COR-L47 (cell line): ENCODE measurements at regions not wholly inside any gene's neighbourhood (a gene's known extent, or its start where the extent isn't known, plus 50 kb on each side); places are given as distances from the start of the nearest gene placed in this dataset.

Source experiments
- DNase-seq: peaks from one replicate; lab custom pipeline; 2025; lab: John Stamatoyannopoulos, UW

DNA sequence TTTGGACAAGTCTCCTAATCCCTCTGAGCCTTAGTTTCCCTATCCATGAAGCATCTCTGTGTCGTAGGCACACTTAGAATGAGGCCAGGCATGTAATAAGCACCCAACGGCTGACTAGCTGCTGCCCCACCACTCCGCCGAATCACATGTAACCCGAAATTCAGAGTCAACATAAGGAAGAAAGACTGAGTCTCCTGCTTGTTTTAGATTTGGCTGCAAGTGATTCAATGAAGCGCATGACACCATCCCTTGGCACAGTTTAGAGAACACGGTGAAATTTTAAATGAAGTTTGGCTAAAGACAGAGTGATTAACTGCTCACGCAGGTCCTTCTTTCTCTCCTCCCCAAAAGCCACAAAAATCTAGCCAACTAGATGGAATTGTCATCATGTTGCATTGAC lies 279.2 kb downstream of the TLE3 start:
- DNase-seq: no peak

DNA sequence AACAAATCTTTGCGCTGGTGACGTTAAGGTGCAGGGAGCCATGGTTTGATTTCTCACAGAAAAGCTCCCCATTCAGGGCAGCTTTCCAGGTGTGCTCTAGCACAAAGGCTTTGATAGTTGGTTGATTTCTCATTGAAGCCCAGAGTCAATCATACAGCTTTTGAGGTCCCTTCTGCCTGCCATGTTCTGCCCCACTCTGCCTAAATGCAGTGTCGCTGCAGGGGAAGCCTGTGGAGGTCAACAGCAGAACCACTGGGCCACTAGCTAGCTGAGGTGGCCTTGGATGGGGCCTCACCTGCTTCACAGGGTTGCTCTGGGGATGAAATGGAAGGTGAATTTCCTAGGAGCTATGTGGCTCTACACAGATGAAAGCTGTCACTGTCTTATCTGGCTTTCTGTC lies 278.3 kb downstream of the TLE3 start:
- DNase-seq: no peak

DNA sequence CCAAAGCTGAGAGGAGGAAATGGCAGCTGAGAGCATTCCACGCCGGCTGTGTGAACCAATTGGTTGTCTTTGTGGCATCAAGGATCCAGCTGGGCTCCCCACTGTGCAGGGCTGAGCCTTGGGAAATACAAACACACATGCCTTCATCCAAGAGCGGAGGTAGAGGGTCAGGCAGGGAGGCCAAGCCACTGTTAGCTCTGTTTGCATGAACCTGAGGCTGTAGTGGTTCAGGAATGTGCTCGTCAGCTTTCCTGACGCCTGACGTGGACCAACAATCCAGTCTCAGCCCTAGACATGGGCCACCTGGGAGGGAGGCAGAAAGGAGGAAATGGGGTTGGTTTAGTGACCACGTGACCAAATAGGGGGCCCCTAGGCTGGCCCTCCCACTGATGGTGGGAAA lies 276.9 kb downstream of the TLE3 start:
- DNase-seq: no peak

DNA sequence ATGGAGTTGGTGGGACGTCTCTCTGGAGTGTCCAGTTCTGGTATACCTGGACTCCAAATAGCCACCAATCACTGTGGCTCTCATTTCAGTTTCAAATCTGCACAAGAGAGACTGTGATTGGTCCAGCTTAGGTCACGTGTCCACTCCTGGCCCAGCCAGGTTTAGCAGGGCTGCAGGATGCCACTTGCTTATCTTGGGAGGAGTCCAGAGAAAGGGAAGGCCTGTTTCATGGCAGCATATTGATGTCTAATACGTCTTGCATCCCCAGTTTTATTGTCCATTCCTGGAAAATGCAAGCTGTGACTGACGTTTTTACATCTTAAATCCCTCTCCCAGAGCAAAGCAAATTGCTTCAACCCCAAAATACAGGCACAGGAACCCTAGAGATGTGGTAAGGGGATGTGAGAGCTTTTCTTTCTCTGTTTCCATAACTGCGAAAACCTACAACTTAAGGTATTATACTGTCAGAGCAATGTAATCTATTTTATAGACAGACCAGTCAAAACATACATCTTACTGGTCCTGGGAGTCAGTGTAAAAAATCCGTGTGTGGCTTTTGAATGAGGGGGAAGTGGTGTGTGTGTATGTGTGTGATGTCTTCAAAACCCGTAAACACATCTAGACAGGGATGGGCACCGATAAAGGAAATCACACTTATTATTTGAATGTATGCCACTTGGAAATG lies 274.4 kb downstream of the TLE3 start:
- DNase-seq: no peak

DNA sequence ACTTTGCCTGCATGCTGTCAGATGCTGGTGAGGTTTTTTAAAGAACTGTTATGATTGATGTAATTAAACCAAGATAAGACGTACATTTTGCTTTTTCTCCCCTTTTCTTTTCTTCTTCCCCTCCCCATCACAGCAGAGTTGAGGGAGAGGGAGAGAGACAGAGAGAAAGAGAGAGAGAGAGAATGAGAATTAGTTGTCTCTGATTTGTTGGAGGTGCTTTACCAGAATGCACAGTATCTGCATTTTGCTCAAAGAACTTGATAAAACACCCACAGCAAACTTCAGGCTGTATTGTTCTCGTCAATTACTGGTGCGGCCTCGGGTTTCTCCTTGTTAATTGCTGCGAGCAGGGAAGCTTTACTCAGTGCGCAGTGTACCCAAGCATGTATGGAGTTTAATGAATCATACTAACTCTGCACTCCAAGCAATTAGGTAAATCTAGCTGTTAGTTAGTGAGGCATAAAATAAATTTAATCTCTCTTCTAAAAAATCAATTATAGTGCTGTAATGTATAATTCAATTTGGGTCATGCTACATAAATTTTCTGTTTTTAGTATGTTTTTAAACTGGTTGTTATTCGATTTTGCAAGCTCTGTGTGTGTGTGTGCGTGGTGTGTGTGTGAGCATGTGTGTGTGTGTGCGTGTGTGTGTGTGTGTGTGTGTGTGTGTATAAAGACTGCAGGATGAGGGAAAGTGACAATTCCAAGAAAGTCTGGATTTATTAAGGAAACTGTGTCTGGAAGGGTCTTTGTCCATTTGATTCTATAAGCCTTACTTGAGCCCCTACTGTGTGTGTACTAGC lies 273.4 kb downstream of the TLE3 start:
- DNase-seq: no peak

DNA sequence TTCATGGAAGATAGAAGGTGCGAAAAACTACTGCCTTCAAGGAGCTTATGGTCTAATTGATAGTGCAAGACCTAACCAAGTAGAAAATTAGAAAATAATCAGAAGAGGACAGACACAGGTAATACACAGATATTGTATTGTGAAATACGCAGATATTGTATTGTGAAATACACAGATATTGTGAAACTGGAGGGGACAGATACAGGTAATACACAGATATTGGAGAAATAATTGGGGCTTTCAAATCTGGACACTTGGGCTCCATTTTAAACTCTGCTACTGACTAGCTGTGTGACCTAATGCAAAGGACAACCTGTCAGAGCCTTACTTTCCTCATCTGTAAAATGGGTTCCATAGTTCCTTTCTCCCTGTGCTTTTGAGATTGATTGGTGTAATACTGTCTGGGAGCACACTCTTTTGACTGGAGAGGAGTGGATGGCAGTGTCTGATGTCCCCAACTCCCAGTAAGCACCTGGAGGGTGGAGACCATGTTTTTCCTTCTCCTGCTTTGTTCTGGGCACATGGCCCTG lies 272.8 kb downstream of the TLE3 start:
- DNase-seq: no peak

DNA sequence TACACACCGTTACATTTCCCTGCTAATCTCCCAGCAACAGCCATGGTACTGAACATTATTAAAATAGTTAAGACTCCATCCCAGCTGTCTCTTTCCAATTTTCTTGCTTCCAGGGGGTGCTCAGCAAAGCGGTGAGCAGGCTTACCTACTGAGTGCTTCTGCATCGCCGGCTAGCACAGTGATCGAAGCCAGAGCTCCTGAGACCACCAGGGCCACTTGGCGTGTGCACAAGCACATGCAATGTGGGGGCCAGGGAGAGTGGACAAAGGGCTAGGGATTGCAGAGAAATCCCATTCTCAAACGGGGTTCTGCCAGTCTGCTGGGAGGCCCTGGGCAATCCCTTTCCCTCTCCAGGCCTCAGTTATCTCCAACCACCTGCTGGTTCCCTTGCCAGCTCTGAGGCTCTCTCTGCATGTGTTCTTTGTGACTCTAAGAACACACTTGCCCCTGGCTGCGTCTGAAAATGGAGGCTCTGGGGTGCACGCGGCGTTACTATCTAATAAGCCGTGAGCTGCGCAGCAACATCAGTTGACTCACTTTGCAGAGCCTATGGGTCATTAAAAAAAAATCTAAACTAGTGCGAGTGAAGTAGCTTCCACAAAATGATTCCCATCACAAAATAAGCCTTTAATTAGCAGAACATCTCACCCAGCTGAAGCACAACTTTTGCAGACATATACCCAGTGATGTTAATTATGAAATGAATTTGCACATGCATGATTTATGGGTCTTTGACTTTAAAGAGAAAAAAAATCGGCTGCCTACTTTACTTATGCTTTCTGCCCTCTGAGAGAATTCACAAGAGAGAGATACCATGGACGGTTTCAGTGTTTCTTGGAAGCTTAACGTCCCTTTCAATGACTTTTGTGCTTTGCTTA lies 271.5 kb downstream of the TLE3 start:
- DNase-seq: peak; percentile 79

DNA sequence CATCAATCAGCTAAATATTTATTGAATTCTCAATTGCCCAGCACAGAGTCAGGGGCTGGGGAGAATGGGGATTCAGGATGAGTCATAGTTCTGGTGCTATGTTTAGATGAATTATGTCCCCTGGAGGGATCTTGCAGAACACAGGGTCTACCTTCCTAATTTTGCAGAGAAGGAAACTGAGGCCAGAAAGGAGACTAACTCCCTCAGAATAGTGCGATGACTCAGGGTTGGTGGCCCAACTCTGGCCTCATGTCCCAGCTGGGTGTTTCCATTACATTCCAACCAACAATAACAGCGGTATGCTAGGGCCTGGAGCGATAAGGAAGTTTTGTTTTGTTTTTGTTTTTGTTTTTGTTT lies 270.9 kb downstream of the TLE3 start:
- DNase-seq: no peak

DNA sequence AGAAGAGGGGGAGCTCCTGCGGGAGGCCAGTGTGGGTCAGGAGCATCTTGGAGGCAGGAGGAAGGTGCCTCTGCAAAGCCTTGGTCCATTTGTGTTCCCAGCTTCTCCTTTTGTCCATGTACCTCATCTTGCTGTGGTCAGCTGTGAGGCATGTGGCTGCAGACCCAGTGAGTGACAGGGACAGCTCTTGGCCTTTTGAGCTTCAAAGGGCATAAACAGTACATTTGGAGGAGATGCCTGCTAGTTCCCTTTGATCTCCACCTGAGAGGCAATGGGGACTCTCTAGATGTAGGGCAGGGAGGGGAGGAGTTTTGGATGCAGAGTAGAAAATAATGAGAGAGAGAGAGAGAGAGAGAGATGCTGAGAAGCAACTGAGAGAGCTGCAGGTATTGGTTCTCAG lies 270.0 kb downstream of the TLE3 start:
- no peak for DNase-seq

DNA sequence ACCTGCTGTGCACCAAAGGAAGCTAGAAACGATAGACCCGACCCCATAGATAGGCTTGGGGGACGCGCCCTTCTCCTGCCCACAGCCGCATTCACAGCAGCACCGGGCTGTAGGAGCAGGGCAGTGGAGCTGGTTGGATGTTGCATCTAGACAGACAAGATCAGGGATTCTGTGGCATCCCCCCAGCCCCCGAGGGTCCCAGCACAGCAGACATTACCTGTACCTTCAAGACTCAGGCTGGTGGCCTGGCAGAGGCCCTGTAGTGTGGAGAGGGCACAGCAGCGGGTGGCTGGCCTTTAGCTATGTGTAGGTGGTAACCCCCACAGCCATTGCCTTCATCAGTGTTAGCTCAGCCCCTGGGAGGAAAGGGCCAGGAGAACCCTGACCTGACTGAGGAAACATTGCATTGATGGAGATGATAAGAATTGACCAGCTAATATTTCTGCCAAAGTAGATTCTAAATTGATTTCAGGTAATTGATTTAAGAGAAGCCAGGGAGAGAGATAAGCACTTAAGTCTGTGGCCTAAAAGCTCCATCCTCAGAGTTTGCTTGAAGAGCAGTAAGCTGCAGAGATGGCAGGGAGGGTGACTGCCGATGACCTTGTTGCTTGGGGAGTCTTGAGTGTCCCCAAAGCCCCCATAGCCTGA lies 269.4 kb downstream of the TLE3 start:
- no peak for DNase-seq

DNA sequence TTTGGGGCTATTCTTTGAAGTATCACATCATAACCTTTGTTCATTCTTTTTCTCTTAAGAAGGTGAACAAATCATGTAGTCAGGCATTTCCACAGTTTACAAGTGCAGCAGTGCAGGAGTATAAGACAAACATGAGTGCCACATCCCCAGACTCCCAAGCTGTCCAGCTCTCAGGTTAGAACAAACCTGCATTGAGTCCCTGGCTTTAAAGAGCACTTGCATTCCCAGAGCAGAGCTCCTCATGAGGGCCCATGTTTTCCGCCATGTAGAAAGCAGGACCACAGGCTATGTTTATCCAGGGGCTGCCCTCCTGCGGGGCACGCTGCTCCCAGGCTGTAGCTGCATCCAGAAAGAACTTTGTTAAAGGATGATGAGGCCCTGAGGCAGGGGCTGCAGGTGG lies 267.7 kb downstream of the TLE3 start:
- no peak for DNase-seq

DNA sequence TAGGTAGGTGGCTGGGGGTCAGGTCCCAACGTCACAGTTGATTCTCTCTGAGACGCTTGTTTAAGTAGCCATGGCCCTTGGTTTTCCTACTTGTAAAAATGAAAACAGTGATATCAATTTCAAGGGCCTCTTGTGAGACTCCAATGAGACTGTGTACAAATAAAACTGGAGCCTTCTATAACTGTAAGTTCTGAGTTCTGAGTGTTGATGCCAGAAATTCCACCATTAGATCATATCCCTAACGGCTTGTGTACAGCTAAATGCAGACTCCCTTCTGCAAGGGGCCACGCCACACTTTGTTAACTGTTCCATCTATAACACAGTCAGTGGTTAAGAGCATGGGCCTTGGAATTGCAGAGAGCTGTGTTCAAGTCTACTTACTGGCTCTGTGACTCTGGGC lies 267.3 kb downstream of the TLE3 start:
- no peak for DNase-seq

DNA sequence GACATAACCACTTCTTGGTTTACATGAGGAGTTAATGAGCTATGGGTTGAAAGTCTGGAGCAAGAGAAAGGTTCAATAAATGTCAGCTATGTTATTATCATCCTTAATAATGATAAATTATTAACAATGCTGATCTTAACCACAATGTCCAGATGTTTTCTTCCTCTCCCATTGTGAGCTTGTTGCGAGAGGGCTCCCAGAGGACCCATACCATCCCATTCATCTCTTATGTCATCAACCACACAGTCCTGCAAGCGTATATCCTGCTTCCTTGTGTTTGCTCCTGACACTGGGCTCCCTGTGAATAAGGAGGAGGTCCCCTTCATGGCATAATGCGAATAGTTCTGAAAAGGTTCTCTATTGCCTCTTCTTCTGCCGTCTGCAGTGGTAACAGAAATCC lies 266.8 kb downstream of the TLE3 start:
- DNase-seq: no peak

DNA sequence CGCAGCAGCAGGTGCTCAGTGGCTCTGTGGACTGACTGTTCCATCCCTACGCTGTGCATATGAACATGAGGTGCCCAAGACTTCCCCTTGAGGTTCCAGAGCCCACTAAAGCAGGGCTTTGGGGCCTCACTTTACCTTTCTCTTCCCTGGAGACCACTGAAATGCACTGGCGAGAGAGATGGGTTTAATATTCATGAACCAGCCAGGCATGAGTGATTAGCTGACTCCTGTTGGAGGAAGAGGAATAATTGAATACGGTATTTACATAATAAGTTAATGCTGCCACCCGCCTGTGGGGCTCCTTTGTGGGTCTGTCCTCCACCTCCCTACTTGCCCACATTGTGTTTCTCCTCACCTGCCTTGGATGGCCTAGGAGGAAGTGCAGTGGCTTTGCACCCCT lies 263.4 kb downstream of the TLE3 start:
- no peak for DNase-seq

DNA sequence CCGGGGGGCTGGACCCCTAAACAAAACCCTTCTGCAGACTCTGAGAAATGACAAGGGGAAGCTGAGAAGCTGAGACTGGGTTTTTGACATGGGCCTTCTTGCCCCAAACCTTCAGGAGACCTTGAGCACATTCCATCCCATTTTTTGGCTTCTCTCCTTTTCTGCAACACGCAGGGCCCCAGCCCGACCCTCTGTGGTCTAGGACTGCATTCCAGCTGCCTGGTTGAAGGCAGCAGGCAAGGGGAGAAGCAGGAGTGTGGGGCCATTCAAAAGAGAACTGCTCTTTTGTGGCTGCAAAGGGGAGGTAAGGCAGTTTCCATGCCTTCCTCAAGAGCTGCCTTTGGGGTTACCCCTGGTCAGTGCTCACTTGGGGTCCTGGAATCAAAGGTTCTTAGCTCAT lies 263.0 kb downstream of the TLE3 start:
- no peak for DNase-seq

DNA sequence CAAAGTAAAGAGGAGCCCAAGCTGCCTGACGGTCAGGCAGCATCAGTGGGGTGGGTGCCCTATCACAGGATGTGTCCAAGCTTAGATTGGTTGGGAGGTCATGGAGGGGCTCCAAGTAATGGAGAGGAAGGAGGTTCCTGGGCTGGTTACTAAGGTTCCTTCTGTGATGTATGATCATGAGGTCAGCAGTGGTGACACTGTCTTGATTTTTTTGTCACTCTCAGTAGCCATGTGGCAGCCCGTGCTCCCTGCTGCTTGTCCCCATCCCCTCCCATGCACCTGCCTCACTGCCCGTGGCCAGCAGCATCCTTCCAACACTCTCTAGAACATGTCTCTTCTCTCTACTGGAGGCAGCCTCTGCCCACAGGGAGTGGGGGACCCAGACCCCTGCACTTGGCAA lies 261.7 kb downstream of the TLE3 start:
- DNase-seq: no peak

DNA sequence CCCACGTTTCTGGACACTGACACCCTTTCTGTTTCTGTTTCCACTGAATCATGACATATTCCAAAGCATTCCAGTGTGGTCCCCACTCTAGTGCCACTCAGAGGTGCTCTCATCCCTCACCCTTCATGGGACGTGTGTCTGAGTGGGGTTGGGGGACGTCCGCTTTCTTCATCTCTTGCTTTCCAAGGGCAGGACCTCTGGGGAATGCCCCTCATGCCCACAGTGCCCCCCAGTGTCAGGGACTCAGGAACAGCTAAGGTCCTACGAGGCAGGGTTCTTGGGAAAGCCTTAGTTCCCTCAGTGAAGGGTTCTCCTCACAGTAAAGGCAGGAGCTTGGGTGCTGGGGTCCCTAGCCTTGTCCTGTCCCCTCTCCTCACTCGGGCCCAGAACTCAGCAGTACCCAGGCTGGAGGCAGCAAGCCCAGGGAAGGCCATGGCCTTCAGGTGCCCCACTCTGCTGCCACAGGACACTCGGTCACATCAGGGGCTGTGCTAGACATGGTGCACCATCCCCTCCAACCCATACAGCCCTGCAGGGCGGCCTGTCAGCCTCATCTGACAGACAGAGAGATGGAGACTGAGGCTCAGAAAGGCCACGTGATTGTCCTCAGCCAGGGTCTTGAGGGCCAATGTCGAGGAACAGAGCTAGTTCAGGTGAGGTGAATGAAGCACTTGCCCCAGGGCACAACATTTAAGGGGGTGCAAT lies 261.0 kb downstream of the TLE3 start:
- DNase-seq: no peak

DNA sequence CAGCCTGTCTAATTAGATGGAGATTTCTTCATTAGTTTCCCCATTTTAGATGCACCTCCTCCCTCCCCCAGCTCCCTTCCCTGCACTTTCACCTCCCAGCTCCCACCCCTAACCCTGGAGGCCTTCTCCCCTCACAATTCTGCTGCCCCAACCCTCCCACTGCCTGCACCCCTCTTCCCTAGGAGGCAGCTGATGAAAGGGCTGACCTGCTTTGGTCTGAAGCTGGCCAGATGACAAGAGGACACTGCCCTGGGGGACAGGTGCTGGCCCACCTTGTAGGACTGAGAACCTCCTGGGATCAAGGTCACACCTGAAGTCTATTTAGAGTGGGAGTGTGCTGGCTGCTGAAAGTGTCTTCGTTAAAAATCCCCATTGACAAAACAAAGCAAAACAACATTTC lies 259.4 kb downstream of the TLE3 start:
- no peak for DNase-seq

DNA sequence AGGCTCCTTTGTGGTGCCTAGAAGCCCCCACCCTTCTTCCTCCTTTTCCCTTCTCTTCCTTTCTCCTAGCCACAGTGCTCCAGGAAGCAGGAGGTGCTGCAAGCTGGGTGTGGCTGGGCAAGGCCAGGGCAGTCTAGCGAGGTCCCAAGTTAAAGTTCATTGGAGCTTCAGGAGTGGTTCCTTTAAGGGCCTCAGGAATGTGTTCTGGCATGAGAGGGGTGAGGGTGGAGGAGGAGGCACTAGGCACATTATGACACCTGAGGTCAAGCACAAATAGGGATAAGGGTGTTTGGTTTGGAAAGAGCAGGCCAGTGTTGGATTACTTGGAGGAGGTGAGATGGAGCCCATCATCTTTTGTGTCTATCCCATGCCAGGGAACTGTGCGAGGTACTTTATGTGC lies 258.7 kb downstream of the TLE3 start:
- DNase-seq: no peak

DNA sequence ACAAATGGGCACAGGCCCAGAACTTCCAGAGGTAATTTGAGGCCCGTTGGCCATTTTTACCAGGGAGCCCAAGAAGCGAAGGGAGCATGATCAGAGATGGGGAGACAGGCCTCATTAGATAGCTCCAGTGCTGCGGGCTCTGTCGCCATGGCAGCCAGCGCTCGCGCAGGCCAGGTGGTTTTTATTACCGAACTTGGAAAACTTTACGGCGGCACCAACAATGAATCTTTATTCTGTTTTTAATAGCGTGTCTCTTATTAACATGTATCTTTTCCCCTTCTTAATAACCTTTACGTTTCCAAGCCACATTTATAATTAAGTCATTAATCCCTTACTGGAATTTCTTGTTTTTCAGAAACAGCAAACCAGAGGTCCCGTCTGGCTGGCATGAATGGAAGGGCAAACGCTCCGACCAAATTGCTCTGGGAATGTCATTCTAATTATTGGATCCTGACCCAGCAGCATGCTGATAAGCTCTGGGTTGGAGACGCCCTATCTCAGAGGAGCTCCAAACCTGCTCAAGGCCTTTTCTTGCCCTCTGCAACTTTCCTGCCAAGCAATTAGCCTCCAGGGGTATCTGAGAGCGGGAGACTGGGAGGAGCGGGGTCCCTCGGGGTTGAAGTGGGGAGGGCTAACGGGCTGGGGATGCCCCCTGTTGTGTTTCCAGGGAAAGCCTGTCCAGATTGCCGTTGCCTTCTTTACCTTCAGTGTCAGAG lies 256.4 kb downstream of the TLE3 start:
- no peak for DNase-seq

DNA sequence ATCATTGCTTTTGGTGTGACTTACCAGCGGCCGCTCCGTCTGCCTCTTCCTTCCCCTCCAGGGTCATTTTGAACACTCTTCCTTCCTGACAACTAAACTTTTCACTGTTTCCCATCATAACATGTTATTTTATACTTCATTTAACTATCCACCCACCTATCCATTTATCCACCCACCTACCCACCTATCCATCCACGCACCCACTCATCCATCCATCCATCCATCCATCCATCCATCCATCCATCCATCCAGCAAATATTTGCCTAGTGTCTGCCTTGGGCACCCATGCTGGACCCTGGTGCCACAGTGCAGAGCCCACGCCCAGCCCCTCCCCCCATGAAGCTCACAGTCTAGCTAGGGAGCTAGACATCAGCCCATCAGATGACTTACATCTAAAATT lies 254.9 kb downstream of the TLE3 start:
- DNase-seq: no peak
